Activated T-cell treated with anti-CD3 and anti-CD28 coated beads, Interleukin-2, amount 50 U/mL, for 24 hours (primary cell): ENCODE measurements at regions not wholly inside any gene's neighbourhood (a gene's known extent, or its start where the extent isn't known, plus 50 kb on each side); places are given as distances from the start of the nearest gene placed in this dataset.
"Not testable (repeated sequence)": the region's sequence is repeated elsewhere in the genome, so short reads cannot be mapped to it uniquely, and the experiment has no call there.

Experiments
- DNase-seq: peaks from one replicate; pipeline ENCODE4 v3.0.0-alpha.2; 2020
- H3K27ac Mint-ChIP-seq: 2 replicates; pipeline ENCODE4 v1.8.0; 2020; ENCODE audit warnings: mild to moderate bottlenecking, mixed read lengths
- H3K27me3 Mint-ChIP-seq: 2 replicates; pipeline ENCODE4 v1.8.0; 2020; ENCODE audit warnings: mixed read lengths
- H3K36me3 Mint-ChIP-seq: 2 replicates; pipeline ENCODE4 v1.8.0; 2020; ENCODE audit warnings: low read depth, mixed read lengths
- H3K4me1 Mint-ChIP-seq: 2 replicates; pipeline ENCODE4 v1.8.0; 2020; ENCODE audit warnings: low read depth, mixed read lengths
- H3K4me3 Mint-ChIP-seq: 2 replicates; pipeline ENCODE4 v1.8.0; 2020; ENCODE audit warnings: mild to moderate bottlenecking, moderate library complexity, mixed read lengths
- H3K9me3 Mint-ChIP-seq: 2 replicates; pipeline ENCODE4 v1.8.0; 2020; ENCODE audit warnings: mixed read lengths

GRCh38 chr4:30847167-30847566 lies 127.0 kb downstream of the PCDH7 start:
- Mint-ChIP-seq H3K4me1 (no peaks in the 10 kb centered on the region), H3K36me3 (no peaks in the 10 kb centered on the region), H3K9me3 (peaks cover 2% of the 10 kb centered on the region), H3K27ac (no peak overlapping the region), H3K27me3 (no peaks in the 10 kb centered on the region), H3K4me3 (no peak overlapping the region)
- DNase-seq = no peak

GRCh38 chr4:30847958-30848357 lies 127.8 kb downstream of the PCDH7 start:
- Mint-ChIP-seq H3K27ac (no peak overlapping the region), H3K27me3 (no peaks in the 10 kb centered on the region), H3K4me1 (no peaks in the 10 kb centered on the region), H3K4me3 (no peak overlapping the region), H3K9me3 (peaks cover 4% of the 10 kb centered on the region), H3K36me3 (no peaks in the 10 kb centered on the region)
- DNase-seq = no peak

- no peak for DNase-seq
- Mint-ChIP-seq H3K4me1 (no peaks in the 10 kb centered on the region), H3K27me3 (no peaks in the 10 kb centered on the region), H3K36me3 (no peaks in the 10 kb centered on the region), H3K9me3 (peaks cover 14% of the 10 kb centered on the region), H3K4me3 (no peak overlapping the region), H3K27ac (no peak overlapping the region)
These were observed 134.4 kb downstream of the PCDH7 start for GRCh38 chr4:30854531-30854930.

GRCh38 chr4:30855232-30855631 lies 135.1 kb downstream of the PCDH7 start:
- Mint-ChIP-seq H3K36me3 (no peaks in the 10 kb centered on the region), H3K9me3 (peaks cover 12% of the 10 kb centered on the region), H3K4me1 (no peaks in the 10 kb centered on the region), H3K27me3 (no peaks in the 10 kb centered on the region), H3K27ac (no peak overlapping the region), H3K4me3 (no peak overlapping the region)
- no peak for DNase-seq

GRCh38 chr4:30856795-30857564 lies 136.8 kb downstream of the PCDH7 start:
- H3K27me3 Mint-ChIP-seq = no peaks in the 10 kb centered on the region
- no peak overlapping the region for H3K4me3 Mint-ChIP-seq
- no peak overlapping the region for H3K27ac Mint-ChIP-seq
- H3K9me3 Mint-ChIP-seq = peaks cover 15% of the 10 kb centered on the region
- no peaks in the 10 kb centered on the region for H3K36me3 Mint-ChIP-seq
- H3K4me1 Mint-ChIP-seq = no peaks in the 10 kb centered on the region
- DNase-seq = no peak

GRCh38 chr4:30860978-30861377 lies 140.8 kb downstream of the PCDH7 start:
- Mint-ChIP-seq H3K9me3 (peaks cover 12% of the 10 kb centered on the region), H3K27me3 (no peaks in the 10 kb centered on the region), H3K27ac (no peak overlapping the region), H3K4me1 (no peaks in the 10 kb centered on the region), H3K36me3 (no peaks in the 10 kb centered on the region), H3K4me3 (no peak overlapping the region)
- DNase-seq = no peak

- Mint-ChIP-seq H3K4me1 (no peaks in the 10 kb centered on the region), H3K36me3 (no peaks in the 10 kb centered on the region), H3K9me3 (peaks cover 11% of the 10 kb centered on the region), H3K27me3 (no peaks in the 10 kb centered on the region), H3K4me3 (no peak overlapping the region), H3K27ac (no peak overlapping the region)
- no peak for DNase-seq
These were observed 142.0 kb downstream of the PCDH7 start for GRCh38 chr4:30862196-30862595.

GRCh38 chr4:30863021-30863420 lies 142.9 kb downstream of the PCDH7 start:
- Mint-ChIP-seq H3K27ac (no peak overlapping the region), H3K4me1 (no peaks in the 10 kb centered on the region), H3K36me3 (no peaks in the 10 kb centered on the region), H3K27me3 (no peaks in the 10 kb centered on the region), H3K9me3 (peaks cover 11% of the 10 kb centered on the region), H3K4me3 (no peak overlapping the region)
- DNase-seq = no peak

GRCh38 chr4:30865691-30866090 lies 145.5 kb downstream of the PCDH7 start:
- H3K27ac Mint-ChIP-seq = no peak overlapping the region
- H3K27me3 Mint-ChIP-seq = no peaks in the 10 kb centered on the region
- DNase-seq = no peak
- peaks cover 9% of the 10 kb centered on the region for H3K9me3 Mint-ChIP-seq
- H3K36me3 Mint-ChIP-seq = no peaks in the 10 kb centered on the region
- H3K4me1 Mint-ChIP-seq = no peaks in the 10 kb centered on the region
- H3K4me3 Mint-ChIP-seq = no peak overlapping the region

GRCh38 chr4:30866346-30866745 lies 146.2 kb downstream of the PCDH7 start:
- H3K4me1 Mint-ChIP-seq = no peaks in the 10 kb centered on the region
- H3K27ac Mint-ChIP-seq = no peak overlapping the region
- peaks cover 8% of the 10 kb centered on the region for H3K9me3 Mint-ChIP-seq
- no peaks in the 10 kb centered on the region for H3K27me3 Mint-ChIP-seq
- H3K4me3 Mint-ChIP-seq = no peak overlapping the region
- DNase-seq = no peak
- no peaks in the 10 kb centered on the region for H3K36me3 Mint-ChIP-seq

GRCh38 chr4:30866907-30867306 lies 146.7 kb downstream of the PCDH7 start:
- H3K4me3 Mint-ChIP-seq = no peak overlapping the region
- no peak overlapping the region for H3K27ac Mint-ChIP-seq
- H3K27me3 Mint-ChIP-seq = no peaks in the 10 kb centered on the region

GRCh38 chr4:30867427-30867826 lies 147.3 kb downstream of the PCDH7 start:
- Mint-ChIP-seq H3K9me3 (peaks cover 11% of the 10 kb centered on the region), H3K36me3 (no peaks in the 10 kb centered on the region)
- DNase-seq = no peak

More at GRCh38 chr4:30866907-30867306, 146.7 kb downstream of the PCDH7 start:
- Mint-ChIP-seq H3K4me1 (no peaks in the 10 kb centered on the region), H3K9me3 (peaks cover 11% of the 10 kb centered on the region), H3K36me3 (no peaks in the 10 kb centered on the region)
- no peak for DNase-seq

GRCh38 chr4:30868111-30868895 lies 148.1 kb downstream of the PCDH7 start:
- Mint-ChIP-seq H3K27me3 (no peaks in the 10 kb centered on the region), H3K4me1 (no peaks in the 10 kb centered on the region), H3K36me3 (no peaks in the 10 kb centered on the region), H3K9me3 (peaks cover 15% of the 10 kb centered on the region), H3K4me3 (no peak overlapping the region), H3K27ac (no peak overlapping the region)
- no peak for DNase-seq

More at GRCh38 chr4:30867427-30867826, 147.3 kb downstream of the PCDH7 start:
- Mint-ChIP-seq H3K4me1 (no peaks in the 10 kb centered on the region), H3K27me3 (no peaks in the 10 kb centered on the region), H3K4me3 (no peak overlapping the region), H3K27ac (no peak overlapping the region)

- H3K36me3 Mint-ChIP-seq, H3K4me3 Mint-ChIP-seq, DNase-seq, H3K27me3 Mint-ChIP-seq, H3K27ac Mint-ChIP-seq, H3K4me1 Mint-ChIP-seq: not testable (repeated sequence)
- peaks cover 15% of the 10 kb centered on the region for H3K9me3 Mint-ChIP-seq
These were observed 149.2 kb downstream of the PCDH7 start for GRCh38 chr4:30869387-30869786.

- no peaks in the 10 kb centered on the region for H3K27me3 Mint-ChIP-seq
- no peak overlapping the region for H3K27ac Mint-ChIP-seq
- peaks cover 17% of the 10 kb centered on the region for H3K9me3 Mint-ChIP-seq
- no peaks in the 10 kb centered on the region for H3K4me1 Mint-ChIP-seq
- H3K36me3 Mint-ChIP-seq = no peaks in the 10 kb centered on the region
- DNase-seq = no peak
- no peak overlapping the region for H3K4me3 Mint-ChIP-seq
These were observed 150.3 kb downstream of the PCDH7 start for GRCh38 chr4:30870513-30870912.
